Lung (tissue), 11 donors: ENCODE measurements at regions not wholly inside any gene's neighbourhood (a gene's known extent, or its start where the extent isn't known, plus 50 kb on each side); places are given as distances from the start of the nearest gene placed in this dataset.

Experiments
- ATAC-seq: fragments of 200-7000 bp; cut with Tn5 transposase; one replicate; pipeline ENCODE4 v1.9.1; 2020; ENCODE audit warnings: moderate number of reproducible peaks; ENCODE audit not compliant: insufficient read depth, low FRiP score
- DNase-seq, 3 donors: peaks; one replicate each; pipeline ENCODE4 v3.0.0-alpha.2; 2013 to 2017
- H3K27ac ChIP-seq, 2 donors: one replicate each; pipeline ENCODE4 v1.5.1; 2013; ENCODE audit warnings: mild to moderate bottlenecking in 2 of 2, moderate library complexity in 2 of 2, control low read depth in 1 of 2, inconsistent platforms in 1 of 2, low read depth in 1 of 2, low read length in 1 of 2
- H3K27me3 ChIP-seq, 3 donors: one replicate each; pipeline ENCODE4 v1.5.1; 2013; ENCODE audit warnings: low read length in 2 of 3; ENCODE audit not compliant: control insufficient read depth in 3 of 3, insufficient read depth in 3 of 3
- H3K36me3 ChIP-seq, 4 donors: one replicate each; pipeline ENCODE4 v1.5.1; 2013; ENCODE audit warnings: low read length in 4 of 4, mild to moderate bottlenecking in 1 of 4, moderate library complexity in 1 of 4; ENCODE audit not compliant: control insufficient read depth in 4 of 4, insufficient read depth in 4 of 4
- H3K4me1 ChIP-seq, 5 donors: one replicate each; pipeline ENCODE4 v1.5.1; 2013; ENCODE audit warnings: low read length in 5 of 5, mild to moderate bottlenecking in 2 of 5, moderate library complexity in 1 of 5; ENCODE audit not compliant: control insufficient read depth in 5 of 5, insufficient read depth in 5 of 5
- H3K4me3 ChIP-seq: one replicate; pipeline ENCODE4 v1.5.1; 2013; ENCODE audit warnings: mild to moderate bottlenecking, control low read depth, moderate library complexity
- H3K9ac ChIP-seq, 2 donors: one replicate each; pipeline ENCODE4 v1.5.1; 2013; ENCODE audit warnings: low read length in 2 of 2, control low read depth in 1 of 2; ENCODE audit not compliant: insufficient read depth in 1 of 2
- H3K9me3 ChIP-seq, 4 donors: one replicate each; pipeline ENCODE4 v1.5.1; 2013; ENCODE audit warnings: low read length in 3 of 4, mild to moderate bottlenecking in 1 of 4, moderate library complexity in 1 of 4; ENCODE audit not compliant: control insufficient read depth in 4 of 4, insufficient read depth in 3 of 4
- WGBS, 2 donors: extraction: QIAGEN DNeasy Blood & Tissue Kit; methylation state at CpG; one replicate each; pipeline ENCODE4 v1.1.7; 2013; 5-methylcytosine and 5-hydroxymethylcytosine counted together
- TF ChIP-seq, protein P1 (sequence below): IDR thresholded peaks from 2 replicates; pipeline ENCODE4 v1.5.1; 2012; ENCODE audit warnings: mild to moderate bottlenecking; ENCODE audit errors: control extremely low read depth, extremely low read depth
- donor health status: control.
- donor health status: control.
- donor health status: Bipolar disorder and iron deficiency.
- donor health status: healthy.
- donor health status: DM: yes; HTN: yes; CAD: no.

DNA sequence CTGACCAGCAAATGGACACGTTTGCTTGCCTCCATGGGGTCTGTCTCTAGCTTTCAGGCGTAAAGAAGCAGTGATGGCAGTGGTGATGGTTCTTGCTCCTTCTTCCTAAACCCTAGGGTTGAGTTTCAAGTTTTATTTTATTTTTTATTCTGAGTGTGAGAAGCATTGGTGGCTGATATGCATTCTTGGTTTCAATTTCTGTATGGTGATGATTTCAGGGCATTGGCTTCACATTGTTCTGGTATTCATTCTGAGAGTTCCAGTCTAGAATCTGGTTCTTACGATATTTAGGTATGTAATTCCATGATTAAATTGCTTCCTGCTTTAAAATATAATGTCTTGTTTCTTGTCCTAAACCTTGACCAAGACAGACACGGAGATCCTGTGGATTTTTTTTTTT, 444.5 kb upstream of the IMPG1 start:
- Histone ChIP-seq H3K9ac (no peak overlapping the region), H3K27ac (no peak overlapping the region), H3K4me3 (no peak overlapping the region), H3K27me3 (no peaks in the 10 kb centered on the region), H3K9me3 (peaks cover 0 to 5% (median 1%) of the 10 kb centered on the region in 4 donors), H3K36me3 (no peaks in the 10 kb centered on the region), H3K4me1 (peaks cover 0 to 3% (median 0%) of the 10 kb centered on the region in 5 donors)
- no peak for ATAC-seq
- no peak for DNase-seq
- TF ChIP-seq, protein P1, sequence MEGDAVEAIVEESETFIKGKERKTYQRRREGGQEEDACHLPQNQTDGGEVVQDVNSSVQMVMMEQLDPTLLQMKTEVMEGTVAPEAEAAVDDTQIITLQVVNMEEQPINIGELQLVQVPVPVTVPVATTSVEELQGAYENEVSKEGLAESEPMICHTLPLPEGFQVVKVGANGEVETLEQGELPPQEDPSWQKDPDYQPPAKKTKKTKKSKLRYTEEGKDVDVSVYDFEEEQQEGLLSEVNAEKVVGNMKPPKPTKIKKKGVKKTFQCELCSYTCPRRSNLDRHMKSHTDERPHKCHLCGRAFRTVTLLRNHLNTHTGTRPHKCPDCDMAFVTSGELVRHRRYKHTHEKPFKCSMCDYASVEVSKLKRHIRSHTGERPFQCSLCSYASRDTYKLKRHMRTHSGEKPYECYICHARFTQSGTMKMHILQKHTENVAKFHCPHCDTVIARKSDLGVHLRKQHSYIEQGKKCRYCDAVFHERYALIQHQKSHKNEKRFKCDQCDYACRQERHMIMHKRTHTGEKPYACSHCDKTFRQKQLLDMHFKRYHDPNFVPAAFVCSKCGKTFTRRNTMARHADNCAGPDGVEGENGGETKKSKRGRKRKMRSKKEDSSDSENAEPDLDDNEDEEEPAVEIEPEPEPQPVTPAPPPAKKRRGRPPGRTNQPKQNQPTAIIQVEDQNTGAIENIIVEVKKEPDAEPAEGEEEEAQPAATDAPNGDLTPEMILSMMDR, result no peak
- 81 to 83% methylated on average over 4 of the region's 4 CpGs for WGBS, 2 donors

DNA sequence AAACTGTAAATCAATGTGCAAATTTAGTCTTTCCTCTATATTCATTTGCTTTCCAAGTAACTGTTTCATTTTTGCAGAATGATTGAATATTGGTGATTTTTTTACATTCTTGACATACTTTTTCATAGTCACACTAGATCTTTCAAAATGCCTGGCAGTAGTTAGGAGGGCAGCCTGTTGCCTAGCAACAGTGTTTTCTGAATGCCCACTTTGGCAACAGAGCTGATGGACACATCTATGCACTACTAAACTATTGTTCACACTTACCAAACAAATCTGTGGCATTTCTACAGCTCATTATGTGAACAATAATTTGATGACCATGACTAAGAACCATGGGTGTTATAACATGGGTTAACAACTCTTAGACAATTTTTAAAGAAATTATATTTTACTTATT, 438.0 kb upstream of the IMPG1 start:
- no peak for DNase-seq
- TF ChIP-seq, protein P1, result no peak
- Histone ChIP-seq H3K4me1 (peaks cover 0 to 3% (median 0%) of the 10 kb centered on the region in 5 donors), H3K9me3 (peaks cover 0 to 5% (median 0%) of the 10 kb centered on the region in 4 donors), H3K9ac (no peak overlapping the region), H3K4me3 (no peak overlapping the region), H3K27me3 (no peaks in the 10 kb centered on the region), H3K27ac (no peak overlapping the region), H3K36me3 (no peaks in the 10 kb centered on the region)
- no peak for ATAC-seq

DNA sequence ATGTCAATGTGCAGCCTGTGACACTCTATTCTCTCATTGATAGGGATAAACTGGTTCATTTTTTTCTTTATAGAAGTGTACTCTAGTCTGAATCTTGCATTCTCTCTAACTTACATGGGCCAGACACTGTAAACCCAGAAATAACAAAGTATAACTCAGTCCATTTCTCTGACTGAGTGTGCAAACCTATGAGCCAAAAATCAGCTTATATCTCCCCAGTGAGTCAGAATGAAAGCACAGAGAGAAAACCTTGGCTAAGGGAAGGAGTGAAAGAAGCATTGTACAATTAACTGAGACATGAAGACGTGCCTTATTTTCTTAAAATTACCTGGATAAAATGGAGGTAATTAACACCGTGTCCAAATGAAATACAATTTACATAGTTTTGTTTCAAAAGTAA, 436.9 kb upstream of the IMPG1 start:
- Histone ChIP-seq H3K36me3 (no peaks in the 10 kb centered on the region), H3K9ac (no peak overlapping the region), H3K4me3 (no peak overlapping the region), H3K9me3 (peaks cover 0 to 5% (median 0%) of the 10 kb centered on the region in 4 donors), H3K27me3 (no peaks in the 10 kb centered on the region), H3K4me1 (peaks cover 0 to 3% (median 0%) of the 10 kb centered on the region in 5 donors), H3K27ac (no peak overlapping the region)
- no peak for DNase-seq
- TF ChIP-seq, protein P1, result no peak
- ATAC-seq, result no peak
- WGBS, 2 donors, result 79% methylated on average over 2 of the region's 2 CpGs

DNA sequence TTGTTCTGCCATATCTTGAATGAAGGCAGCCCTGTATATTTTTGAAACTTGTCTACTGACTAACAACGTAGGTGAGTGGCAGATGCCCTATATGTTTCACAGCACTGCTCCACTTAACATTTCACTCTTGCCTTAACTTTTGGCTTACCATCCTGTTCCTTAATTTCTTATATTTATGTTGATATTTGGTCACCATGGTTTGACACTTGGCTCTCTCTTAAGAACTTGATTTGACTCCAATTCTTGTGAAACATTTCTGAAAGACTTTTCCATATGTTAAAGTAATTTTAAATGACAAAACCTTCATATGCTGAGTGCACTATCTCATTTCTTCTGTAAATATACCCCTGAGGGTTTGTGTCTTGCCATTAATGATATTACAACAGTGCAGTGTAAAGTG, 434.3 kb upstream of the IMPG1 start:
- H3K9me3 ChIP-seq, result no peaks in the 10 kb centered on the region
- TF ChIP-seq, protein P1, result no peak
- no peak overlapping the region for H3K9ac ChIP-seq
- DNase-seq (peak in 2 of 3 donors; percentile 92 to 93), ATAC-seq (no peak)
- no peak overlapping the region for H3K27ac ChIP-seq
- no peaks in the 10 kb centered on the region for H3K36me3 ChIP-seq
- H3K27me3 ChIP-seq, result no peaks in the 10 kb centered on the region
- H3K4me3 ChIP-seq, result no peak overlapping the region
- WGBS, 2 donors, result 57 to 66% methylated on average over 1 of the region's 1 CpG
- peaks cover 0 to 2% (median 0%) of the 10 kb centered on the region in 5 donors for H3K4me1 ChIP-seq
